ENCODE measurements at regions not wholly inside any gene's neighbourhood (a gene's known extent, or its start where the extent isn't known, plus 50 kb on each side); places are given as distances from the start of the nearest gene placed in this dataset.
"Not testable (repeated sequence)": the region's sequence is repeated elsewhere in the genome, so short reads cannot be mapped to it uniquely, and the experiment has no call there.

GRCh38 chrX:66863721-66864120 is 224.8 kb upstream of the EDA2R start:
- H3K27ac ChIP-seq, result peak overlapping the region; percentile 47
- TF ChIP-seq ZFX (IDR thresholded peaks at IDR 0.05; ENCODE audit: borderline replicate concordance), result no peak
- no peak for TF ChIP-seq CTCF (IDR thresholded peaks at IDR 0.05)

- no peak overlapping the region for H3K27ac ChIP-seq
- TF ChIP-seq ZFX (IDR thresholded peaks at IDR 0.05; ENCODE audit: borderline replicate concordance), result no peak
- no peak for TF ChIP-seq CTCF (IDR thresholded peaks at IDR 0.05)
Measured at GRCh38 chrX:66833426-66833825, 194.5 kb upstream of the EDA2R start.

GRCh38 chrX:66815227-66815626 is 176.3 kb upstream of the EDA2R start:
- TF ChIP-seq ZFX (IDR thresholded peaks at IDR 0.05; ENCODE audit: borderline replicate concordance) (no peak), CTCF (IDR thresholded peaks at IDR 0.05) (peak; percentile 21; the same call in 1 of the 2 replicates)
- peak overlapping the region; percentile 61 for H3K27ac ChIP-seq

GRCh38 chrX:66794514-66794913 is 155.6 kb upstream of the EDA2R start:
- H3K27ac ChIP-seq, result not testable (repeated sequence)

- TF ChIP-seq ZFX (IDR thresholded peaks at IDR 0.05; ENCODE audit: borderline replicate concordance) (no peak), CTCF (IDR thresholded peaks at IDR 0.05) (no peak)
Measured at GRCh38 chrX:66766318-66766717, 127.4 kb upstream of the EDA2R start.

GRCh38 chrX:66760651-66761050 is 121.8 kb upstream of the EDA2R start:
- peak; percentile 24 for TF ChIP-seq CTCF (IDR thresholded peaks at IDR 0.05)
- no peak for TF ChIP-seq ZFX (IDR thresholded peaks at IDR 0.05; ENCODE audit: borderline replicate concordance)
- H3K27ac ChIP-seq, result no peak overlapping the region

More at GRCh38 chrX:66766318-66766717, 127.4 kb upstream of the EDA2R start:
- no peak overlapping the region for H3K27ac ChIP-seq

- TF ChIP-seq CTCF (IDR thresholded peaks at IDR 0.05), result no peak
- TF ChIP-seq ZFX (IDR thresholded peaks at IDR 0.05; ENCODE audit: borderline replicate concordance), result no peak
- H3K27ac ChIP-seq, result no peak overlapping the region
Measured at GRCh38 chrX:66756717-66757116, 117.8 kb upstream of the EDA2R start.

- TF ChIP-seq ZFX (IDR thresholded peaks at IDR 0.05; ENCODE audit: borderline replicate concordance) (no peak), CTCF (IDR thresholded peaks at IDR 0.05) (no peak)
- H3K27ac ChIP-seq, result no peak overlapping the region
Measured at GRCh38 chrX:66751136-66751782, 112.4 kb upstream of the EDA2R start.

GRCh38 chrX:66744519-66744918 is 105.6 kb upstream of the EDA2R start:
- 0 out of 2 replicates have a peak overlapping the region, but pooled peaks have one; percentile 31 for H3K27ac ChIP-seq
